ENCODE measurements at regions not wholly inside any gene's neighbourhood (a gene's known extent, or its start where the extent isn't known, plus 50 kb on each side); places are given as distances from the start of the nearest gene placed in this dataset.

GRCh38 chr4:14262221-14262620 lies 634.7 kb upstream of the BOD1L1 start:
- Histone ChIP-seq H3K27ac (no peak overlapping the region), H3K36me3 (no peaks in the 10 kb centered on the region), H3K4me3 (no peak overlapping the region), H3K9me3 (no peaks in the 10 kb centered on the region), H3K4me1 (no peaks in the 10 kb centered on the region), H3K27me3 (no peaks in the 10 kb centered on the region)
- intact Hi-C loops (cut with DNase I): no loop called here
- no peak for DNase-seq (ENCODE audit: extremely low spot score in 2 of 2)
- no peak for TF ChIP-seq POLR2A (IDR thresholded peaks at IDR 0.05)
- no peak for TF ChIP-seq CTCF (IDR thresholded peaks at IDR 0.05)
- no peak for TF ChIP-seq POLR2AphosphoS5 (IDR thresholded peaks at IDR 0.05; ENCODE audit: insufficient read depth in 1 of 2, low read depth in 1 of 2)

- no peaks in the 10 kb centered on the region for H3K9me3 ChIP-seq
- no peaks in the 10 kb centered on the region for H3K27me3 ChIP-seq
- no peaks in the 10 kb centered on the region for H3K4me1 ChIP-seq
- DNase-seq (ENCODE audit: extremely low spot score in 2 of 2): no peak
- TF ChIP-seq CTCF (IDR thresholded peaks at IDR 0.05) (no peak), POLR2A (IDR thresholded peaks at IDR 0.05) (no peak), POLR2AphosphoS5 (IDR thresholded peaks at IDR 0.05; ENCODE audit: insufficient read depth in 1 of 2, low read depth in 1 of 2) (no peak)
- H3K27ac ChIP-seq: no peak overlapping the region
- H3K4me3 ChIP-seq: no peak overlapping the region
- H3K36me3 ChIP-seq: no peaks in the 10 kb centered on the region
- intact Hi-C loops (cut with DNase I): no loop called here
Observed at GRCh38 chr4:14264437-14264836, 636.9 kb upstream of the BOD1L1 start.

GRCh38 chr4:14265651-14266050 lies 638.1 kb upstream of the BOD1L1 start:
- intact Hi-C loops (cut with DNase I): no loop called here
- no peak overlapping the region for H3K4me3 ChIP-seq
- TF ChIP-seq POLR2AphosphoS5 (IDR thresholded peaks at IDR 0.05; ENCODE audit: insufficient read depth in 1 of 2, low read depth in 1 of 2): no peak
- TF ChIP-seq POLR2A (IDR thresholded peaks at IDR 0.05): no peak
- no peak for TF ChIP-seq CTCF (IDR thresholded peaks at IDR 0.05)
- H3K27ac ChIP-seq: no peak overlapping the region
- H3K4me1 ChIP-seq: no peaks in the 10 kb centered on the region
- no peaks in the 10 kb centered on the region for H3K27me3 ChIP-seq
- no peaks in the 10 kb centered on the region for H3K9me3 ChIP-seq
- DNase-seq (ENCODE audit: extremely low spot score in 2 of 2): no peak
- H3K36me3 ChIP-seq: no peaks in the 10 kb centered on the region

- Histone ChIP-seq H3K4me3 (no peak overlapping the region), H3K4me1 (no peaks in the 10 kb centered on the region), H3K27ac (no peak overlapping the region), H3K9me3 (no peaks in the 10 kb centered on the region), H3K27me3 (no peaks in the 10 kb centered on the region), H3K36me3 (no peaks in the 10 kb centered on the region)
- intact Hi-C loops (cut with DNase I): no loop called here
- no peak for TF ChIP-seq POLR2A (IDR thresholded peaks at IDR 0.05)
- TF ChIP-seq POLR2AphosphoS5 (IDR thresholded peaks at IDR 0.05; ENCODE audit: insufficient read depth in 1 of 2, low read depth in 1 of 2): no peak
- TF ChIP-seq CTCF (IDR thresholded peaks at IDR 0.05): no peak
- DNase-seq (ENCODE audit: extremely low spot score in 2 of 2): no peak
Observed at GRCh38 chr4:14267373-14268060, 640.0 kb upstream of the BOD1L1 start.

- H3K4me1 ChIP-seq: no peaks in the 10 kb centered on the region
- H3K4me3 ChIP-seq: no peak overlapping the region
- no peaks in the 10 kb centered on the region for H3K9me3 ChIP-seq
- TF ChIP-seq POLR2A (IDR thresholded peaks at IDR 0.05) (no peak), CTCF (IDR thresholded peaks at IDR 0.05) (no peak), POLR2AphosphoS5 (IDR thresholded peaks at IDR 0.05; ENCODE audit: insufficient read depth in 1 of 2, low read depth in 1 of 2) (no peak)
- H3K27ac ChIP-seq: no peak overlapping the region
- no peaks in the 10 kb centered on the region for H3K27me3 ChIP-seq
- no peaks in the 10 kb centered on the region for H3K36me3 ChIP-seq
- no peak for DNase-seq (ENCODE audit: extremely low spot score in 2 of 2)
- intact Hi-C loops (cut with DNase I): no loop called here
Observed at GRCh38 chr4:14269824-14270223, 642.3 kb upstream of the BOD1L1 start.

Data from vagina (tissue), 2 donors.